Stimulated activated naive CD8-positive, alpha-beta T cell treated with anti-CD3 and anti-CD28 coated beads, Interleukin-15, amount 100 ng/mL, for 72 hours (primary cell): ENCODE measurements at regions not wholly inside any gene's neighbourhood (a gene's known extent, or its start where the extent isn't known, plus 50 kb on each side); places are given as distances from the start of the nearest gene placed in this dataset.

ENCODE experiments used
- ATAC-seq: fragments of 150-1000 bp; cut with Tn5 transposase; 2 replicates; pipeline ENCODE4 v1.10.0; 2021; ENCODE audit warnings: mild to moderate bottlenecking, moderate library complexity
- DNase-seq, 2 donors: peaks; one replicate each; pipeline ENCODE4 v3.0.0; 2021 to 2022
- H3K27ac Mint-ChIP-seq, 2 donors: one replicate each; pipeline ENCODE4 v1.8.0; 2022; ENCODE audit warnings: mild to moderate bottlenecking in 2 of 2, mixed read lengths in 2 of 2, moderate library complexity in 2 of 2
- H3K27me3 Mint-ChIP-seq: one replicate; pipeline ENCODE4 v1.8.0; 2022; ENCODE audit warnings: mixed read lengths
- H3K4me1 Mint-ChIP-seq: one replicate; pipeline ENCODE4 v1.8.0; 2022; ENCODE audit warnings: mild to moderate bottlenecking, mixed read lengths
- H3K4me3 Mint-ChIP-seq, 2 donors: one replicate each; pipeline ENCODE4 v1.8.0; 2022; ENCODE audit warnings: mild to moderate bottlenecking in 2 of 2, mixed read lengths in 2 of 2, moderate library complexity in 1 of 2
- H3K9me3 Mint-ChIP-seq, 2 donors: one replicate each; pipeline ENCODE4 v1.8.0; 2022; ENCODE audit warnings: mixed read lengths in 2 of 2

DNA sequence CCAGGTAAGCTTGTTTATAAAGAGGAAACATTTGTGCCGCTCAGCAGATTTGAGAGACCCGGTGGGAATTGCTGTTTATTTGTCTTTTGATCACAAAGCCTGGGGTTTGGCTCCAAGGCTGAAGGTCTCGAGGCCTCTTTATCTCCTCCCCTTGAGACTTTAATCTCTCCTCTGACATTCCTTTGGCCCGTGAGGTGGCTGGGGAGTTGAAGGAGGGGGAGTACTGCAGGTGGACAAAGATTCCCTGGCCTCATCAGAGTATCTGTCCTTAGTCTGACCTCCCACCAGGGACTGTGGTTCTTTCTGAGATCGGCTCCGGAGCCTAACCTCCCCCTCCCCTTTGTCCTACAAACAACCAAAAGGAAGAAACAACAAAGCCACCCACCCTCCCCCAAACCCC lies 216.5 kb downstream of the MID1IP1 start:
- H3K4me3 Mint-ChIP-seq = no peak overlapping the region
- H3K4me1 Mint-ChIP-seq = no peaks in the 10 kb centered on the region
- no peak for ATAC-seq
- H3K9me3 Mint-ChIP-seq = no peaks in the 10 kb centered on the region
- no peaks in the 10 kb centered on the region for H3K27me3 Mint-ChIP-seq
- no peak overlapping the region for H3K27ac Mint-ChIP-seq
- DNase-seq = no peak

DNA sequence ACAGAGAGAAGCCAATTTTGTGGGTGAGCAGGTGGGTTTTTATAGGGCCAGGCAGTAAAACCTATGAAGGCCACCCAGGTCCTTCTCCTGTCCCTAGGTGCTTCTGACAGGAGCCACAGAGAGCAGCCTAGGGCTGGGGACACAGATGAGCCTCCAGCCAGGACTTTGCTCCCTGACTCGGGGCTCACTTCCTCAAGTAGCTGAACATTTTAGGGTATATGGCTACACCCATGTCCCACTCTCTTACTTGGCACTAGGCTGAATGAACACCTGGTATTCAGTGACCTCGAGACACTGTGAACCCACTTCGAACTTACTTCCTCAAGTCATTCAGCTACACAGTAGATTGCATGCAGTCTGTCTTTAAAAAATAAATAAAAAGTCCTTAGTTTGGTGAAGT lies 217.3 kb downstream of the MID1IP1 start:
- Mint-ChIP-seq H3K27me3 (no peaks in the 10 kb centered on the region), H3K4me3 (no peak overlapping the region), H3K27ac (no peak overlapping the region), H3K4me1 (no peaks in the 10 kb centered on the region), H3K9me3 (no peaks in the 10 kb centered on the region)
- DNase-seq = no peak
- no peak for ATAC-seq

GRCh38 chrX:39019056-39019455 lies 217.8 kb downstream of the MID1IP1 start:
- H3K4me1 Mint-ChIP-seq = no peaks in the 10 kb centered on the region
- DNase-seq (no peak), ATAC-seq (no peak)
- H3K27ac Mint-ChIP-seq = no peak overlapping the region
- H3K9me3 Mint-ChIP-seq = no peaks in the 10 kb centered on the region
- no peaks in the 10 kb centered on the region for H3K27me3 Mint-ChIP-seq
- H3K4me3 Mint-ChIP-seq = no peak overlapping the region

- H3K27ac Mint-ChIP-seq = no peak overlapping the region
- H3K27me3 Mint-ChIP-seq = no peaks in the 10 kb centered on the region
- no peak overlapping the region for H3K4me3 Mint-ChIP-seq
- DNase-seq (no peak), ATAC-seq (no peak)
- no peaks in the 10 kb centered on the region for H3K9me3 Mint-ChIP-seq
- H3K4me1 Mint-ChIP-seq = no peaks in the 10 kb centered on the region
Measured at GRCh38 chrX:39020051-39020669, 218.9 kb downstream of the MID1IP1 start.

GRCh38 chrX:39022106-39022505 lies 220.8 kb downstream of the MID1IP1 start:
- Mint-ChIP-seq H3K27ac (no peak overlapping the region), H3K4me1 (no peaks in the 10 kb centered on the region), H3K27me3 (no peaks in the 10 kb centered on the region), H3K9me3 (no peaks in the 10 kb centered on the region), H3K4me3 (no peak overlapping the region)
- DNase-seq (no peak), ATAC-seq (no peak)

GRCh38 chrX:39029221-39029620 lies 228.0 kb downstream of the MID1IP1 start:
- no peak overlapping the region for H3K27ac Mint-ChIP-seq
- peaks cover 12 to 15% of the 10 kb centered on the region in 2 donors for H3K9me3 Mint-ChIP-seq
- no peaks in the 10 kb centered on the region for H3K4me1 Mint-ChIP-seq
- ATAC-seq (no peak), DNase-seq (no peak)
- no peaks in the 10 kb centered on the region for H3K27me3 Mint-ChIP-seq
- H3K4me3 Mint-ChIP-seq = no peak overlapping the region

DNA sequence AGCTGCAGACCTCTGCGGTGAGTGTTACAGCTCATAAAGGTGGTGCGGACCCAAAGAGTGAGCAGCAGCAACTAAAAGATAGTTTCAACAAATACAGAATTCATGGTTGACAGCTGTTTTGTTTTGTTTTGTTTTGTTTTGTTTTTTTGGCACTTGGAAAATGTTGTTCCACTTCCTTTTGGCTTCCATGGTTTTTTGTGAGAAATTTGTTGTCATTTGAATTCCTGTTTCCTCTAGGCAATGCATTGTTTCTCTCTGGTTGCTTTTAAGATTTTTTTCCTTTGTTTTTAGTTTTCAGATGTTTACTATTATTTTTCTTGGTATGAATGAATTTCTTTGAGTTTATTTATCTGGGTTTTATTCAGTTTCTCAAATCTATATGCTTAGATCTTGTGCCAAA lies 229.4 kb downstream of the MID1IP1 start:
- ATAC-seq (no peak), DNase-seq (no peak)
- Mint-ChIP-seq H3K27me3 (no peaks in the 10 kb centered on the region), H3K4me1 (no peaks in the 10 kb centered on the region), H3K9me3 (peaks cover 12 to 15% of the 10 kb centered on the region in 2 donors), H3K4me3 (no peak overlapping the region), H3K27ac (no peak overlapping the region)

GRCh38 chrX:39039890-39040289 lies 238.6 kb downstream of the MID1IP1 start:
- Mint-ChIP-seq H3K27me3 (no peaks in the 10 kb centered on the region), H3K27ac (no peak overlapping the region), H3K9me3 (no peaks in the 10 kb centered on the region), H3K4me1 (no peaks in the 10 kb centered on the region), H3K4me3 (no peak overlapping the region)
- ATAC-seq (no peak), DNase-seq (no peak)

DNA sequence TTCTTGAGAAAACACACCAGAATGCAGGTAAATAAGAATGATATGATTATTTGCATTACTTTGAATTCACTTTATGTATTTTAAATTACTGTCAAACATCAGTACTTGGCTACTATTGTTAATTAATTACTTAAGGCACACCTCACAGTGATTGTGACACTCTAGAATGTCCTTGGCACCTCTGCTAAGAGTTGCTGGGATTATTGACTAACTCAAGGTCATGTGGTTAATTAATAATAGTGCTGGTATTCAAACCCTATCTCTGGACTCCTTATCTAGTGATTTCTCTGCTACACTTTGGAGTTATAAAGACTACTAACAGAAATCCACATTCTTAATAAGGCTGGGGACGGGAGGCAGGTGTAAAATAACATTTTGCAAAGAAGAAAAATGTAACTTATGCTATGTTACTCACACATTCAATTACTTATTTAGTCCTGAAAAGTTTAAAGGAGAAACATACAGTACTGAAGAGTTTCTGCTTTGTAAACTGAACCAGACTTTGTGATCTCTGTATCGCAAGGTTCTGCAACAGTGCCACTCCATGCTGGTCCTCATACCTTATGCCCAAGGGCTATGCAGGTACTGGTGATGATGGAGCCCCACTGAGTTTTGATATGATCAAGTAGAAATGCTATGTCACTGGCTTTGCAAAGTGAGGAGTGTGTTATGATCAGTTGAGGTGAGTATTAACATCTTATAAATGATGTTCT lies 242.7 kb downstream of the MID1IP1 start:
- ATAC-seq (no peak), DNase-seq (no peak)
- no peaks in the 10 kb centered on the region for H3K4me1 Mint-ChIP-seq
- H3K27ac Mint-ChIP-seq = no peak overlapping the region
- no peak overlapping the region for H3K4me3 Mint-ChIP-seq
- no peaks in the 10 kb centered on the region for H3K27me3 Mint-ChIP-seq
- H3K9me3 Mint-ChIP-seq = no peaks in the 10 kb centered on the region

- Mint-ChIP-seq H3K4me3 (no peak overlapping the region), H3K9me3 (no peaks in the 10 kb centered on the region), H3K27me3 (no peaks in the 10 kb centered on the region), H3K27ac (no peak overlapping the region), H3K4me1 (no peaks in the 10 kb centered on the region)
- no peak for ATAC-seq
- no peak for DNase-seq
Measured at GRCh38 chrX:39047174-39047573, 245.9 kb downstream of the MID1IP1 start.

DNA sequence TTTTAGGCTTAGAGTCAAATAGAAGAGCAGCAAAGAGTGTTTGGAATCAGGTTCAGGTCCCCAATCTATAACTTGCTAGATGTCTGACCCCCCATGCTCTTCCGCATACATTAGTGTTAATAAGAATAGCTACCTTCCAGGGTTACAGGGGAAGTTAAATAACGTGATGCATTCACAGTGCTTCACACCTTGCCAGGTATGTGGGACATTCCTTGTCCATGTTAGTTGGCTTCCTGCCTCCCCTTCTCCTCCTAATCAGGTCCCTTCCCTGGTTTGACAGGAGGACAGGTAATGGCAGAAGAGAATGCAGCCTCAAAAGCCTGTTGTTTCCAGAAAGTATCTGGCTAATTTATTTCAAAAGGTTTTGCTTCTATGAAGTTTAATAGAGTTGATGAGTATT lies 248.7 kb downstream of the MID1IP1 start:
- H3K27me3 Mint-ChIP-seq = no peaks in the 10 kb centered on the region
- H3K27ac Mint-ChIP-seq = no peak overlapping the region
- DNase-seq (no peak), ATAC-seq (no peak)
- no peak overlapping the region for H3K4me3 Mint-ChIP-seq
- no peaks in the 10 kb centered on the region for H3K4me1 Mint-ChIP-seq
- H3K9me3 Mint-ChIP-seq = no peaks in the 10 kb centered on the region

DNA sequence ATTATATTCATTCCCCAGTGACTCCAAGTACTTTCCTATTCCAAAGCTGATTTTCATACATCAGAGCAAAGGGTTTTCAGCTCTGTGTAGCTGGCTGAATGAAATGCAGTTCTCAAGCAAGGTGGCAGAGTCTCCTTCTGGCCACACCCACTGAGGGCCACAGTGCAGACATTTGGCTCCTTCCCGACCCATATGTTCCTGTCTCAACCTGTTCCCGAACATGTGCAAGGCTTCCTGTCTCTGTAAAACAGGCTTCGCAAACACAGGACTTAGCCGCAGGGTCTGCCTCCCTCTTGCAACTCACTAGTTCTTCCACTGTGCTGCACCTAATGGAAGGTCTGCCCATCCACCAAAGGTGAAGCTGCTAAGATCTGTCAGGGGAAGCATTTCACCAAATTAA lies 249.2 kb downstream of the MID1IP1 start:
- no peak for DNase-seq
- H3K4me1 Mint-ChIP-seq = no peaks in the 10 kb centered on the region
- H3K4me3 Mint-ChIP-seq = no peak overlapping the region
- H3K27me3 Mint-ChIP-seq = no peaks in the 10 kb centered on the region
- H3K27ac Mint-ChIP-seq = no peak overlapping the region
- no peak for ATAC-seq
- no peaks in the 10 kb centered on the region for H3K9me3 Mint-ChIP-seq

DNA sequence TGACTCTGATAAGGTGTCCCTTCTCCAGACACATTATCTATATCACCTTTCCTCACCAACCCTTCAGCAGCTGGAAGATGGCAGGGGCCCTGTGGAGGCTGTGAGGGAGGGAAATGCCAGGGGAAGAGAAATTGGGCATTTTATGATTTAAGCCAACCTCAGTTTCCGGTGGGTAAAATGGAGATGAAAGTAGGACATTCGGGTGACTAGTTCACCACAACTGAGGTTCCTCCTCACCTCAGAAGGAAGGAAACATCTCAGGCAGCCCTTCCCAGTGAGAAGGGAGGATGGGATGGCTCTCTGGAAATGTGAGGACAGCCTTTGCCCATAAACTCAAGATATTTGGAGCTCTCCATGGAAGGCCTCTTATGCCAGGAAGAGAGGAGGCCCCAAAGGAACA lies 251.5 kb downstream of the MID1IP1 start:
- H3K4me3 Mint-ChIP-seq = no peak overlapping the region
- H3K27me3 Mint-ChIP-seq = no peaks in the 10 kb centered on the region
- H3K9me3 Mint-ChIP-seq = no peaks in the 10 kb centered on the region
- ATAC-seq (no peak), DNase-seq (no peak)
- no peaks in the 10 kb centered on the region for H3K4me1 Mint-ChIP-seq
- H3K27ac Mint-ChIP-seq = no peak overlapping the region

GRCh38 chrX:39058724-39059123 lies 257.5 kb downstream of the MID1IP1 start:
- no peaks in the 10 kb centered on the region for H3K4me1 Mint-ChIP-seq
- no peak overlapping the region for H3K27ac Mint-ChIP-seq
- no peak for DNase-seq
- no peaks in the 10 kb centered on the region for H3K27me3 Mint-ChIP-seq
- H3K9me3 Mint-ChIP-seq = peaks cover 0 to 6% of the 10 kb centered on the region in 2 donors
- H3K4me3 Mint-ChIP-seq = no peak overlapping the region
- ATAC-seq = no peak

- H3K27ac Mint-ChIP-seq = no peak overlapping the region
- ATAC-seq (no peak), DNase-seq (no peak)
- H3K27me3 Mint-ChIP-seq = no peaks in the 10 kb centered on the region
- no peaks in the 10 kb centered on the region for H3K4me1 Mint-ChIP-seq
- no peak overlapping the region for H3K4me3 Mint-ChIP-seq
- H3K9me3 Mint-ChIP-seq = peaks cover 0 to 6% of the 10 kb centered on the region in 2 donors
Measured at GRCh38 chrX:39059866-39060265, 258.6 kb downstream of the MID1IP1 start.

GRCh38 chrX:39063037-39063436 lies 261.8 kb downstream of the MID1IP1 start:
- DNase-seq (no peak), ATAC-seq (no peak)
- H3K9me3 Mint-ChIP-seq = peaks cover 0 to 6% of the 10 kb centered on the region in 2 donors
- H3K4me1 Mint-ChIP-seq = no peaks in the 10 kb centered on the region
- H3K4me3 Mint-ChIP-seq = no peak overlapping the region
- H3K27me3 Mint-ChIP-seq = no peaks in the 10 kb centered on the region
- no peak overlapping the region for H3K27ac Mint-ChIP-seq

DNA sequence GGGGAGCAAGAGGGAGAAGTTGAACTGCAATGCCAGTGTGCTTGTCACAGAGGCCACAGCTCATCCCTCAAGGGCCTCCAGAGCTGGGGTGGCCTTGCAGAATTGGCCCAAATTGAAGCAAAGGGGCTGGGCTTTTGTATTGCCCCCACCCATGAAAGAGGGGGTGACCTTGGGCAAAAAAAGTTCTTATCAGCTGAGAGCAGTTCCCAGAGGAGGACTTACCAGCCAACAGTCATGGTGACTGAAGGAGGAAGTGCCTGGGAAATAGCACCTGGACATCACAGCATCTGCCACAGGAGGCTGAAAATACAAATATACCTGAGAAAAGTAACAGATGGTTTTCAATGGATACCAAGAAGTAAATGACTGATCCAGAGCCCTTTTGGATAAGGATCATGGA lies 262.4 kb downstream of the MID1IP1 start:
- Mint-ChIP-seq H3K27me3 (no peaks in the 10 kb centered on the region), H3K4me1 (no peaks in the 10 kb centered on the region), H3K4me3 (no peak overlapping the region), H3K27ac (no peak overlapping the region), H3K9me3 (peaks cover 0 to 6% of the 10 kb centered on the region in 2 donors)
- DNase-seq (no peak), ATAC-seq (no peak)
